Common myeloid progenitor, CD34-positive (primary cell): ENCODE measurements at regions not wholly inside any gene's neighbourhood (a gene's known extent, or its start where the extent isn't known, plus 50 kb on each side); places are given as distances from the start of the nearest gene placed in this dataset.

ENCODE experiments used
- CTCF ChIA-PET: fragments of 350-600 bp; sonication (Branson Sonifier 250); formaldehyde crosslinking; loops from one replicate; lab custom pipeline; 2021; ENCODE audit warnings: antibody characterized with exemption; lab: Charles Lee
- POLR2A ChIA-PET: fragments of 350-600 bp; sonication (Branson Sonifier 250); formaldehyde crosslinking; loops from one replicate; lab custom pipeline; 2021; ENCODE audit warnings: antibody characterized with exemption; lab: Charles Lee
- DNase-seq, 3 donors: peaks; one replicate each; pipeline versions ENCODE4 v3.0.0 to v3.0.0-alpha.2; 2013
- H3K27ac ChIP-seq, 2 experiments: 1 replicate in 1 of 2; 2 replicates in 1 of 2; pipeline ENCODE4 v1.7.0; 2013; ENCODE audit warnings: inconsistent platforms in 2 of 2, low read length in 2 of 2, mild to moderate bottlenecking in 2 of 2, low read depth in 1 of 2, moderate library complexity in 1 of 2; ENCODE audit not compliant: severe bottlenecking in 2 of 2, insufficient read depth in 1 of 2, poor library complexity in 1 of 2
- H3K27me3 ChIP-seq, 5 experiments: replicated peaks in 2 of 5; 1 replicate in 3 of 5; 2 replicates in 2 of 5; pipeline versions ENCODE4 v1.6.1 to v1.7.0; 2013; ENCODE audit warnings: low read length in 4 of 5, mild to moderate bottlenecking in 2 of 5, moderate library complexity in 2 of 5, inconsistent platforms in 1 of 5; ENCODE audit not compliant: insufficient read depth in 5 of 5, control insufficient read depth in 4 of 5
- H3K36me3 ChIP-seq, 4 experiments: 1 replicate in 2 of 4; 2 replicates in 2 of 4; pipeline versions ENCODE4 v1.6.1 to v1.7.0; 2013; ENCODE audit warnings: low read length in 3 of 4, control low read depth in 1 of 4, mild to moderate bottlenecking in 1 of 4; ENCODE audit not compliant: control insufficient read depth in 4 of 4, insufficient read depth in 4 of 4
- H3K4me1 ChIP-seq, 4 experiments: 1 replicate in 3 of 4; 2 replicates in 1 of 4; pipeline versions ENCODE4 v1.6.1 to v1.7.1; 2013; ENCODE audit warnings: low read length in 3 of 4, mild to moderate bottlenecking in 3 of 4, control low read depth in 1 of 4, inconsistent platforms in 1 of 4, moderate library complexity in 1 of 4; ENCODE audit not compliant: control insufficient read depth in 4 of 4, insufficient read depth in 4 of 4; ENCODE audit errors: control extremely low read depth in 1 of 4
- H3K4me3 ChIP-seq, 7 experiments: 1 replicate in 4 of 7; 2 replicates in 3 of 7; pipeline versions ENCODE4 v1.5.1 to v1.7.0; 2013; ENCODE audit warnings: mild to moderate bottlenecking in 7 of 7, low read length in 6 of 7, moderate library complexity in 6 of 7, inconsistent platforms in 2 of 7, low read depth in 2 of 7, control low read depth in 1 of 7; ENCODE audit not compliant: insufficient read depth in 4 of 7, control insufficient read depth in 1 of 7; ENCODE audit errors: extremely low read depth in 1 of 7
- H3K9me3 ChIP-seq, 5 experiments: 1 replicate in 4 of 5; 2 replicates in 1 of 5; pipeline versions ENCODE4 v1.6.1 to v1.7.1; 2013; ENCODE audit warnings: low read length in 4 of 5, mild to moderate bottlenecking in 2 of 5, inconsistent platforms in 1 of 5, low read depth in 1 of 5, moderate library complexity in 1 of 5; ENCODE audit not compliant: control insufficient read depth in 4 of 5, insufficient read depth in 2 of 5; ENCODE audit errors: control extremely low read depth in 1 of 5
- WGBS: methylation state at CpG from one replicate; pipeline ENCODE4 v1.1.5; 2013; ENCODE audit not compliant: insufficient coverage; 5-methylcytosine and 5-hydroxymethylcytosine counted together

GRCh38 chr9:106146066-106146840 is 451.9 kb downstream of the TMEM38B start:
- Histone ChIP-seq H3K27ac (no peak overlapping the region), H3K4me1 (no peaks in the 10 kb centered on the region), H3K36me3 (no peaks in the 10 kb centered on the region), H3K27me3 (no peaks in the 10 kb centered on the region), H3K4me3 (no peak overlapping the region), H3K9me3 (no peaks in the 10 kb centered on the region)
- DNase-seq, result no peak
- ChIA-PET POLR2A (interaction anchor here (0.7 kb wide), 1 partner anchor 736 kb away, joined by 3 read pairs; no protein-coding TSS in a partner anchor), CTCF (no interaction called here)
- WGBS, result 93% methylated on average over 3 of the region's 6 CpGs

- no peak for DNase-seq
- H3K27ac ChIP-seq, result no peak overlapping the region
Measured at GRCh38 chr9:106146886-106147285, 452.5 kb downstream of the TMEM38B start.

GRCh38 chr9:106149956-106150355 is 455.6 kb downstream of the TMEM38B start:
- Histone ChIP-seq H3K4me1 (peaks cover 0 to 3% (median 0%) of the 10 kb centered on the region in 4 experiments), H3K4me3 (no peak overlapping the region), H3K27ac (no peak overlapping the region), H3K36me3 (no peaks in the 10 kb centered on the region), H3K9me3 (no peaks in the 10 kb centered on the region), H3K27me3 (no peaks in the 10 kb centered on the region)
- no peak for DNase-seq
- ChIA-PET POLR2A (no interaction called here), CTCF (no interaction called here)
- WGBS, result no CpG with 5 or more reads among the region's 1 CpG

More at GRCh38 chr9:106146886-106147285, 452.5 kb downstream of the TMEM38B start:
- H3K9me3 ChIP-seq, result no peaks in the 10 kb centered on the region
- ChIA-PET CTCF (no interaction called here), POLR2A (no interaction called here)
- no peak overlapping the region for H3K4me3 ChIP-seq
- H3K36me3 ChIP-seq, result no peaks in the 10 kb centered on the region
- H3K4me1 ChIP-seq, result no peaks in the 10 kb centered on the region
- H3K27me3 ChIP-seq, result no peaks in the 10 kb centered on the region

- Histone ChIP-seq H3K36me3 (no peaks in the 10 kb centered on the region), H3K4me3 (peak overlapping the region in 1 of 7 experiments; percentile 33), H3K9me3 (no peaks in the 10 kb centered on the region), H3K27ac (no peak overlapping the region), H3K4me1 (peaks cover 13 to 29% (median 25%) of the 10 kb centered on the region in 4 experiments), H3K27me3 (no peaks in the 10 kb centered on the region)
- WGBS, result no CpG with 5 or more reads among the region's 1 CpG
- ChIA-PET POLR2A (no interaction called here), CTCF (no interaction called here)
- DNase-seq, result peak; percentile 30 to 78 (median 68)
Measured at GRCh38 chr9:106156465-106156864, 462.1 kb downstream of the TMEM38B start.

- ChIA-PET CTCF (no interaction called here), POLR2A (no interaction called here)
- Histone ChIP-seq H3K27me3 (no peaks in the 10 kb centered on the region), H3K27ac (no peak overlapping the region), H3K4me3 (no peak overlapping the region), H3K4me1 (no peaks in the 10 kb centered on the region), H3K9me3 (no peaks in the 10 kb centered on the region), H3K36me3 (no peaks in the 10 kb centered on the region)
- DNase-seq, result no peak
- WGBS, result no CpG with 5 or more reads among the region's 1 CpG
Measured at GRCh38 chr9:106172265-106172664, 477.9 kb downstream of the TMEM38B start.

GRCh38 chr9:106174346-106174745 is 480.0 kb downstream of the TMEM38B start:
- ChIA-PET POLR2A (interaction anchor here (0.5 kb wide), 1 partner anchor 44 kb away, joined by 3 read pairs; no protein-coding TSS in a partner anchor), CTCF (no interaction called here)
- Histone ChIP-seq H3K4me1 (no peaks in the 10 kb centered on the region), H3K36me3 (no peaks in the 10 kb centered on the region), H3K4me3 (no peak overlapping the region), H3K27ac (no peak overlapping the region), H3K27me3 (no peaks in the 10 kb centered on the region), H3K9me3 (no peaks in the 10 kb centered on the region)
- WGBS, result no CpG with 5 or more reads among the region's 2 CpGs
- DNase-seq, result no peak

GRCh38 chr9:106177216-106177615 is 482.9 kb downstream of the TMEM38B start:
- POLR2A ChIA-PET, result no interaction called here
- CTCF ChIA-PET, result no interaction called here
- Histone ChIP-seq H3K4me3 (no peak overlapping the region), H3K9me3 (no peaks in the 10 kb centered on the region), H3K36me3 (no peaks in the 10 kb centered on the region), H3K4me1 (no peaks in the 10 kb centered on the region), H3K27me3 (no peaks in the 10 kb centered on the region), H3K27ac (no peak overlapping the region)
- DNase-seq, result no peak
- WGBS, result 100% methylated on average over 1 of the region's 1 CpG
